ENCODE measurements at regions not wholly inside any gene's neighbourhood (a gene's known extent, or its start where the extent isn't known, plus 50 kb on each side); places are given as distances from the start of the nearest gene placed in this dataset.
"Not testable (repeated sequence)": the region's sequence is repeated elsewhere in the genome, so short reads cannot be mapped to it uniquely, and the experiment has no call there.

GRCh38 chr6:155936127-155936526 lies 480.5 kb upstream of the NOX3 start:
- DNase-seq (ENCODE audit: low read depth) = no peak

GRCh38 chr6:155916846-155917624 lies 461.4 kb upstream of the NOX3 start:
- DNase-seq (ENCODE audit: low read depth) = no peak

GRCh38 chr6:155915651-155916050 lies 460.0 kb upstream of the NOX3 start:
- DNase-seq (ENCODE audit: low read depth) = no peak

GRCh38 chr6:155913816-155914215 lies 458.2 kb upstream of the NOX3 start:
- no peak for DNase-seq (ENCODE audit: low read depth)

GRCh38 chr6:155909710-155910109 lies 454.1 kb upstream of the NOX3 start:
- no peak for DNase-seq (ENCODE audit: low read depth)

- no peak for DNase-seq (ENCODE audit: low read depth)
Measured at GRCh38 chr6:155895641-155896040, 440.0 kb upstream of the NOX3 start.

GRCh38 chr6:155894758-155895157 lies 439.1 kb upstream of the NOX3 start:
- DNase-seq (ENCODE audit: low read depth) = no peak

- DNase-seq (ENCODE audit: low read depth) = no peak
Measured at GRCh38 chr6:155894262-155894661, 438.6 kb upstream of the NOX3 start.

GRCh38 chr6:155890409-155890808 lies 434.8 kb upstream of the NOX3 start:
- DNase-seq (ENCODE audit: low read depth) = no peak

GRCh38 chr6:155889410-155889809 lies 433.8 kb upstream of the NOX3 start:
- no peak for DNase-seq (ENCODE audit: low read depth)

- no peak for DNase-seq (ENCODE audit: low read depth)
Measured at GRCh38 chr6:155887421-155887820, 431.8 kb upstream of the NOX3 start.

- no peak for DNase-seq (ENCODE audit: low read depth)
Measured at GRCh38 chr6:155883741-155884140, 428.1 kb upstream of the NOX3 start.

- DNase-seq (ENCODE audit: low read depth) = no peak
Measured at GRCh38 chr6:155883334-155883731, 427.7 kb upstream of the NOX3 start.

GRCh38 chr6:155882527-155883333 lies 427.1 kb upstream of the NOX3 start:
- DNase-seq (ENCODE audit: low read depth) = no peak

GRCh38 chr6:155881826-155882526 lies 426.3 kb upstream of the NOX3 start:
- no peak for DNase-seq (ENCODE audit: low read depth)

- DNase-seq (ENCODE audit: low read depth) = no peak
Measured at GRCh38 chr6:155880900-155881299, 425.3 kb upstream of the NOX3 start.

GRCh38 chr6:155872961-155873360 lies 417.3 kb upstream of the NOX3 start:
- no peak for DNase-seq (ENCODE audit: low read depth)

GRCh38 chr6:155867682-155868081 lies 412.0 kb upstream of the NOX3 start:
- no peak for DNase-seq (ENCODE audit: low read depth)

- not testable (repeated sequence) for DNase-seq (ENCODE audit: low read depth)
Measured at GRCh38 chr6:155866676-155867390, 411.2 kb upstream of the NOX3 start.

GRCh38 chr6:155861821-155862220 lies 406.2 kb upstream of the NOX3 start:
- no peak for DNase-seq (ENCODE audit: low read depth)

- DNase-seq (ENCODE audit: low read depth) = not testable (repeated sequence)
Measured at GRCh38 chr6:155858906-155859305, 403.3 kb upstream of the NOX3 start.

- DNase-seq (ENCODE audit: low read depth) = no peak
Measured at GRCh38 chr6:155854787-155855186, 399.1 kb upstream of the NOX3 start.
